ENCODE measurements at regions not wholly inside any gene's neighbourhood (a gene's known extent, or its start where the extent isn't known, plus 50 kb on each side); places are given as distances from the start of the nearest gene placed in this dataset.

DNA sequence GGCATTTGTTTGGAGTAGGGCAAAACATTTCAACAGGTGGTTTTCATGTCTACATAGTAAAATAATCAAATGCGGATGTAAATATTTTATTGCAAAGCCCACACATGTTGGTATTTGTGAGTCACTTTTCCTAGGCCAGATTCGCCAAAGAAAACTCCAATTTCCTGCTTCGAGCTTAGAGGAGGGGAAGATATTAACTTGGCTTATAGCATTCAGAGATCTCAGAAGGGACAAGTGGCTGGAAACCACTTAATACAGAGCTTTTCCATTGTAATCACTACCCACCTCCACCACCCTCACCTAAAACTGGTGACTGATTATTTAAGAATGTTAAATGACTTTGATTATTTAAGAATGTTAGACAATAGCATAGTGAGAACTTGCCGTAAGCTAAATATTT lies 530.6 kb upstream of the SPRY2 start:
- DNase-seq = no peak
- no peak overlapping the region for H3K27ac Mint-ChIP-seq
- POLR2A ChIA-PET = no interaction called here
- no peaks in the 10 kb centered on the region for H3K36me3 Mint-ChIP-seq (ENCODE audit: low read depth)
- intact Hi-C loops (cut with micrococcal nuclease) = loop anchor here (10.0 kb wide), 1 partner anchor 527 kb away; the partner anchor contains the start of gene SPRY2
- H3K4me3 Mint-ChIP-seq = no peak overlapping the region
- no peaks in the 10 kb centered on the region for H3K27me3 Mint-ChIP-seq
- H3K9me3 Mint-ChIP-seq = no peaks in the 10 kb centered on the region
- ATAC-seq (ENCODE audit: low read depth) = no peak
- TF ChIP-seq, protein P1, sequence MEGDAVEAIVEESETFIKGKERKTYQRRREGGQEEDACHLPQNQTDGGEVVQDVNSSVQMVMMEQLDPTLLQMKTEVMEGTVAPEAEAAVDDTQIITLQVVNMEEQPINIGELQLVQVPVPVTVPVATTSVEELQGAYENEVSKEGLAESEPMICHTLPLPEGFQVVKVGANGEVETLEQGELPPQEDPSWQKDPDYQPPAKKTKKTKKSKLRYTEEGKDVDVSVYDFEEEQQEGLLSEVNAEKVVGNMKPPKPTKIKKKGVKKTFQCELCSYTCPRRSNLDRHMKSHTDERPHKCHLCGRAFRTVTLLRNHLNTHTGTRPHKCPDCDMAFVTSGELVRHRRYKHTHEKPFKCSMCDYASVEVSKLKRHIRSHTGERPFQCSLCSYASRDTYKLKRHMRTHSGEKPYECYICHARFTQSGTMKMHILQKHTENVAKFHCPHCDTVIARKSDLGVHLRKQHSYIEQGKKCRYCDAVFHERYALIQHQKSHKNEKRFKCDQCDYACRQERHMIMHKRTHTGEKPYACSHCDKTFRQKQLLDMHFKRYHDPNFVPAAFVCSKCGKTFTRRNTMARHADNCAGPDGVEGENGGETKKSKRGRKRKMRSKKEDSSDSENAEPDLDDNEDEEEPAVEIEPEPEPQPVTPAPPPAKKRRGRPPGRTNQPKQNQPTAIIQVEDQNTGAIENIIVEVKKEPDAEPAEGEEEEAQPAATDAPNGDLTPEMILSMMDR (IDR thresholded peaks at IDR 0.05) = no peak
- CTCF ChIA-PET = no interaction called here
- H3K4me1 Mint-ChIP-seq = peaks cover 3% of the 10 kb centered on the region

DNA sequence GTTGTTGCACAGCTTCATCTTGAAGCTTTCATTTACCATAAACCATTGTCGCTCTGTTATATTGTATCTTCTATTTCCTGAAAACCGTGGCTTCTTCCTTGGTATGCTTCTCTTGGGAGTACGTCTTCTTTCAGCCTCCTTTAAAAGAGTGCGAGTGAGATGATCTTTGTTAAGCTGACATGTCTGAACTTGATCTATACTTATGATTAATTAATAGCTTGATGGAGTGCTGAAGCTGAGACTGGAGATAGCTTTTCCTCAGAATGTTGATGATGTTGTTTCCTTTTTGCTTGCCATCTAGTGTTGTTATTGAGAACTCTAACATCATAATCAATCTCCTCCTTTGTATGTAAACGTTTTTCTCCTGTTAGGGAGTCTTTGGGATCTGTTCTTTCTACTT lies 529.3 kb upstream of the SPRY2 start:
- DNase-seq (no peak), ATAC-seq (ENCODE audit: low read depth) (no peak)
- intact Hi-C loops (cut with micrococcal nuclease) = loop anchor here (10.0 kb wide), 1 partner anchor 525 kb away; the partner anchor contains the start of gene SPRY2
- H3K27me3 Mint-ChIP-seq = no peaks in the 10 kb centered on the region
- no peak overlapping the region for H3K27ac Mint-ChIP-seq
- no peaks in the 10 kb centered on the region for H3K36me3 Mint-ChIP-seq (ENCODE audit: low read depth)
- TF ChIP-seq, protein P1 (IDR thresholded peaks at IDR 0.05) = no peak
- POLR2A ChIA-PET = no interaction called here
- peaks cover 3% of the 10 kb centered on the region for H3K4me1 Mint-ChIP-seq
- no peak overlapping the region for H3K4me3 Mint-ChIP-seq
- CTCF ChIA-PET = no interaction called here
- H3K9me3 Mint-ChIP-seq = no peaks in the 10 kb centered on the region

DNA sequence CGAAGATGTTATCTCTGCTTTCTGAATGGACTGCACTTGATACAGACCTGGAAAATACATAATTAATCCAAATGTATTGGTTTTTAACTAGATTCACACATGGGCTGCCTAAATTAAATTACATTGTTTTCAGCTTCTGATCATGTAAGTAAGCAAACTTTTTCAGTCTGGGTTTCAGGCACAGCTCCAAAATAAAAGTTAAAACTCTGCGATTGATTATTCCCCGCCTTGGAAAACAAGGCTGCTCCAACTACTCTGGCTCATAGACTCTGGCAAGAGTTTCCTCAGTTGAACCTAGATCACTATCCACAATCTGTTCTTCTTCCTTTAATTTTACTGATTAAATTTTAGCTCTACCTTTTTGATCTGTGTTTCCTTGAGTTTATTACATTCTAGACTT lies 526.0 kb upstream of the SPRY2 start:
- H3K4me1 Mint-ChIP-seq = no peaks in the 10 kb centered on the region
- no peaks in the 10 kb centered on the region for H3K36me3 Mint-ChIP-seq (ENCODE audit: low read depth)
- TF ChIP-seq, protein P1 (IDR thresholded peaks at IDR 0.05) = no peak
- no peak overlapping the region for H3K27ac Mint-ChIP-seq
- H3K9me3 Mint-ChIP-seq = no peaks in the 10 kb centered on the region
- no peaks in the 10 kb centered on the region for H3K27me3 Mint-ChIP-seq
- ChIA-PET CTCF (no interaction called here), POLR2A (no interaction called here)
- ATAC-seq (ENCODE audit: low read depth) (no peak), DNase-seq (no peak)
- no peak overlapping the region for H3K4me3 Mint-ChIP-seq
- intact Hi-C loops (cut with micrococcal nuclease) = no loop called here

DNA sequence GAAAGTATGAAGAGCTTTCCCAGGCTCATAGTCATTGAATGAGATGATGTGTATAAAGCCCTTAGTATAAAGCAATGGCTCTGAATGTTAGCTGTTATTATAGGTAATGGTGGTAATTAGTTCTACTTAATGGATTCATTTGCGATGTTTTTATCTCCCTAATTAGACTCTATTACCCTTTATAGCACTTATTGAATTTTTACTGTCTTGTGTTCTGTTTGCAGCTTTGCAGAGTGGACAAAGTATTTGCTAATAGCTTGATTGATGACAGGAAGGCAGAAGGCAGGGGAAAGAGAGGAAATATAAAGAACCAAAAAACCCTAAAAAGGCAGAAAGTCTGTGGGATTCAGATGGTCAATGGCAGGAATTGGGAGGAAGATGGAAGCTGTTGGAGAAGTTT lies 524.4 kb upstream of the SPRY2 start:
- Mint-ChIP-seq H3K4me3 (no peak overlapping the region), H3K27me3 (no peaks in the 10 kb centered on the region), H3K27ac (no peak overlapping the region), H3K9me3 (no peaks in the 10 kb centered on the region), H3K36me3 (ENCODE audit: low read depth) (no peaks in the 10 kb centered on the region), H3K4me1 (no peaks in the 10 kb centered on the region)
- DNase-seq (no peak), ATAC-seq (ENCODE audit: low read depth) (no peak)
- intact Hi-C loops (cut with micrococcal nuclease) = no loop called here
- TF ChIP-seq, protein P1 (IDR thresholded peaks at IDR 0.05) = no peak
- ChIA-PET CTCF (interaction anchor here (0.8 kb wide), 1 partner anchor 522 kb away, joined by 3 read pairs; no protein-coding TSS in a partner anchor), POLR2A (no interaction called here)

DNA sequence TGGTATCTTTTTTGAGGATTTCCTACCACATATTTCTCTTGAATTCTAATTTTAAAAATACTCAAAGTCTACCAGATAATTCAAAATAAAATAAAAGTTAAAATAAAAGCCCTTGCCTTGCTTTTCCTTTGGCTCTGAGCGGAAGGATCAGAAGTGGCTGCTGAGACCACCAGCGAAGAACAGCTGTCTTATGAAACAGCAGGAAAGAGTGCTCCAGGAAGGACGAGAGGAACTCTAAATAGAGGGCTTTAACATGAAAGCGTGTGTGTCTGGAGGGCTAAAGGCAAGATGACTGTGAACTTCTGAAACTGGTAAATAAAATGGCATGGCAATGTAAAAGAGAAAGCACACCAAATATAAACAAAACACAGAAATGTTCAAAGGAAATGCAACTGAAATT lies 521.5 kb upstream of the SPRY2 start:
- intact Hi-C loops (cut with micrococcal nuclease) = no loop called here
- H3K4me1 Mint-ChIP-seq = no peaks in the 10 kb centered on the region
- CTCF ChIA-PET = no interaction called here

More for the DNA sequence above, 521.5 kb upstream of the SPRY2 start:
- ATAC-seq (ENCODE audit: low read depth) (no peak), DNase-seq (no peak)
- H3K36me3 Mint-ChIP-seq (ENCODE audit: low read depth) = no peaks in the 10 kb centered on the region
- TF ChIP-seq, protein P1 (IDR thresholded peaks at IDR 0.05) = no peak
- no peak overlapping the region for H3K27ac Mint-ChIP-seq
- H3K4me3 Mint-ChIP-seq = no peak overlapping the region
- H3K27me3 Mint-ChIP-seq = no peaks in the 10 kb centered on the region
- POLR2A ChIA-PET = no interaction called here
- no peaks in the 10 kb centered on the region for H3K9me3 Mint-ChIP-seq
